Fibroblast of pulmonary artery (primary cell): ENCODE measurements at regions not wholly inside any gene's neighbourhood (a gene's known extent, or its start where the extent isn't known, plus 50 kb on each side); places are given as distances from the start of the nearest gene placed in this dataset.
"Not testable (repeated sequence)": the region's sequence is repeated elsewhere in the genome, so short reads cannot be mapped to it uniquely, and the experiment has no call there.

Experiments
- DNase-seq: peaks from one replicate; pipeline ENCODE4 v3.0.0-alpha.2; 2010; ENCODE audit warnings: low read depth
- H3K4me3 ChIP-seq: replicated peaks from 2 replicates; pipeline ENCODE4 v1.5.1; 2011; ENCODE audit warnings: low read depth, mild to moderate bottlenecking, control low read depth, low read length, moderate library complexity
- TF ChIP-seq, protein P1 (sequence below): IDR thresholded peaks from 2 replicates; pipeline ENCODE4 v1.5.1; 2011; ENCODE audit warnings: mild to moderate bottlenecking, control low read depth, low read length, inconsistent platforms; ENCODE audit errors: missing control alignments

DNA sequence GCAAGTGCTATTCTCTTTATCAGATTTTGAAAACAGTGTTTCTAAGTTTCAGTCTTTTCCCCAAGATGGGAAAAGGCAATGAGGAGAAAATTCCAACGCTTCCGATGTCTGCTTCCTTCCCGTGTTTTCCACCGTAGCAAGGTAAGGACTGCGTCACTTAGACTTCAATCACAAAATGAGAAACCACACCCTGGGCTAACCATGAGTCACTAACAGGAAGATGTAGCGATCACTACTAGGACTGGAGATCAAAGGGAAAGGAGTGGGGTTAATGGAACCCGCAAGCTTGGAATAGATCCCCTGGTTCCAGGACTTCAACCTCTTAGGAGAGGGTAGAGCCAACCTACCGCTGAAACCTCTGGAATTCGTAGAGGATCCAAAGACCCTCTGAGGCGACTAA is 250.7 kb upstream of the ZFP42 start:
- TF ChIP-seq, protein P1, sequence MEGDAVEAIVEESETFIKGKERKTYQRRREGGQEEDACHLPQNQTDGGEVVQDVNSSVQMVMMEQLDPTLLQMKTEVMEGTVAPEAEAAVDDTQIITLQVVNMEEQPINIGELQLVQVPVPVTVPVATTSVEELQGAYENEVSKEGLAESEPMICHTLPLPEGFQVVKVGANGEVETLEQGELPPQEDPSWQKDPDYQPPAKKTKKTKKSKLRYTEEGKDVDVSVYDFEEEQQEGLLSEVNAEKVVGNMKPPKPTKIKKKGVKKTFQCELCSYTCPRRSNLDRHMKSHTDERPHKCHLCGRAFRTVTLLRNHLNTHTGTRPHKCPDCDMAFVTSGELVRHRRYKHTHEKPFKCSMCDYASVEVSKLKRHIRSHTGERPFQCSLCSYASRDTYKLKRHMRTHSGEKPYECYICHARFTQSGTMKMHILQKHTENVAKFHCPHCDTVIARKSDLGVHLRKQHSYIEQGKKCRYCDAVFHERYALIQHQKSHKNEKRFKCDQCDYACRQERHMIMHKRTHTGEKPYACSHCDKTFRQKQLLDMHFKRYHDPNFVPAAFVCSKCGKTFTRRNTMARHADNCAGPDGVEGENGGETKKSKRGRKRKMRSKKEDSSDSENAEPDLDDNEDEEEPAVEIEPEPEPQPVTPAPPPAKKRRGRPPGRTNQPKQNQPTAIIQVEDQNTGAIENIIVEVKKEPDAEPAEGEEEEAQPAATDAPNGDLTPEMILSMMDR = no peak
- DNase-seq = no peak
- no peak overlapping the region for H3K4me3 ChIP-seq

DNA sequence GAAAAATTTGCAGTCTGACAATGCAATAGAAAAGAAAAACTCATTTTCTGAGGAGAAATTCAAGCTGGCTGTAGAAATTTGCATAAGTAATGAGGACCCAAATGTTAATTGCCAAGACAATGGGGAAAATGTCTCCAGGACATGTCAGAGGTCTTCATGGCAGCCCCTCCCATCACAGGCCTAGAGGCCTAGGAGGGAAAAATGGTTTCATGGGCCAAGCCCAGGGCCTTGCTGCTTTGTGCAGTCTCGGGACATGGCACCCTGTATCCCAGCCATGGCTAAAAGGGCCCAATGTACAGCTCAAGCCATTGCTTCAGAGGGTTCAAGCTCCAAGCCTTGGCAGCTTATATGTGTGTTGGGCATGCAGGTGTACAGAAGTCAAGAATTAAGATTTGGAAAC is 244.9 kb upstream of the ZFP42 start:
- DNase-seq, H3K4me3 ChIP-seq: not testable (repeated sequence)

DNA sequence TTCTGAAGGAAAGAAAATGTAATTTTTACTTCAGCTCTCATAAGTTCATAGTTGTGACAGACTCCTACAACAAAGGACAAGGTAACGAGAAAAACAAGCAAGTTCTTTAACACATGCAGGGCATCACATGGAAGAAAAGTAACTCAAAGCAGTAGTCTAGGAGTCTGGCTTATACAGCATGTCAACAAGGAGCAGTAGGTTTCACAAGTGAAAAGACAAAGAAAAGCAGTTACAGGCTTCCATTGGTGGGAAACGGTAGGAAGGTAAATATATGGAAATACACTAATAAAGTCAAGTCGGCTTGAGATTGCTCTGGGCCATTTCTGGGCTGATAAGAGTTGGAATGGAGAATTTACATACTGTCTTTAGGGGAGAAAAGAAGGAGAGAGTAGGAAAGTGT is 228.4 kb upstream of the ZFP42 start:
- no peak overlapping the region for H3K4me3 ChIP-seq
- TF ChIP-seq, protein P1 = no peak
- DNase-seq = no peak

DNA sequence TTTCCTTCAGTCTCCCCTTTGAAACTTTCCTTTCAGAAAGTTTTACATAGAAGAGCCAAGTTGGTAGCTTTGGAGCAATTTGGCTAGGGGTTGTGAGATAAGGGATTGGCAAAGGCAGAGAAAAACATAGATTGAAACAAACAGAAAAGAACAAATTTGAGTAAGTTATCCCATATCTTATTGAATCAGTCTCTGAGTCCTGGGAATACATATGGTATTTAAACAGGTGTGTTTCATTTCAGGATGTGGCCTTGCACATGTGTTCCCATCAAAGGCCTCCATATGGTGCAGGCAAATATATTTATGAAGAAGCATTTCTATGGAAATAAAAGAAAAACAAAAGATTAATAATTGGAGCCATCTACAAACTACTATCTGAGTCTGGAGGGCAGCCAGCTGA is 227.9 kb upstream of the ZFP42 start:
- TF ChIP-seq, protein P1 = no peak
- no peak overlapping the region for H3K4me3 ChIP-seq
- no peak for DNase-seq

DNA sequence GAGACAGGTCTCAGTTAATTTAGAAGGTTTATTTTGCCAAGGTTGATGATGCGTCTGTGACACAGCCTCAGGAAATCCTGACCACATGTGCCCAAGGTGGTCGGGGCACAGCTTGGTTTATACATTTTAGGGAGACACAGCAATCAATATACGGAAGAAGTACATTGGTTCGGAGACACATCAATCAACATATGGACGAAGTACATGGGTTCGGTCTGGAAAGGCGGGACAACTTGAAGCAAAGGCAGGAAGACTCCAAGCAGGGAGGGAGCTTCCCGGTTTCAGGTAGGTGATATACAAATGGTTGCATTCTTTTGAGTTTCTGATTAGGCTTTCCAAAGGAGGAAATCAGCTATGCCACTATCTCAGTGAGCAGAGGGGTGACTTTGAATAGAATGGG is 225.2 kb upstream of the ZFP42 start:
- TF ChIP-seq, protein P1 = no peak
- DNase-seq = no peak
- no peak overlapping the region for H3K4me3 ChIP-seq

DNA sequence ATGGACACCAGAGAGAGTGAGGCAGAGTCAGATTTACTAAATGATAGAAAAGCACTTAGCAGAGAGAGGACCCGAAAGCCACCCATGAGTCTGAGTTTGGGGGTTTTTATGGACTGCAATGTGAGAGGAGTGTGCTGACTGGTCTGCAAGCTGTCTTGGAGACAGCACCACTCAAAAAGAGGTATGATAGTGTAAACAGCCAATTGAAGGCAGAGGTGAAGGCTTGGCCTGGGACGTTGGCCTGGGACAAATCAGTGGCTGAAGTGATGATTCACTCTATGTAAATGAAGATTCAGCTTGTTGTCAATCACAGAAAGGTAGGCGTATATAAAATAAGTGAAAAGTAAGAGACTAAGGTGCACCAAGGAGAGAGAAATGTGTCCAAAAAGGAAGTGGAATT is 217.6 kb upstream of the ZFP42 start:
- no peak overlapping the region for H3K4me3 ChIP-seq
- TF ChIP-seq, protein P1 = no peak
- DNase-seq = no peak

DNA sequence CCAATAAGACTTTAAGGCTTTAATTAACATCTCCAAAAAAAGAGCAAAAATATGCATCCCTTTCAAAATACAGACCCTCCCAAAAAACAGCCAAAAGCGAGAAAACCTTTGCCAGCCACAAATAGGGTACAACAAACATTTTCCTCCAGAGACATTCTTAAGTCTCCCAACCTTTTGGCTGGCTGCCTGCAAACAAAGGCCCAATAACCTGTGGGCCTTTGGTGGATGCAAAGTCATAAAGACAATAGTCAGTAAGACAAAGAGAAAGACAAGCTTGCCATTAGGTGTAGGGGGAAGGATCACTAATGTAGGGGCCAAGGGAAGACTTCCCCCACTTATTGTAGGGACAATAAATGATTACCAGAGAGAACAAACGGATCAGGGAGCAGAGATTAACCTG is 215.5 kb upstream of the ZFP42 start:
- TF ChIP-seq, protein P1 = no peak
- no peak for DNase-seq
- H3K4me3 ChIP-seq = no peak overlapping the region
